M059J (cell line): ENCODE measurements at regions not wholly inside any gene's neighbourhood (a gene's known extent, or its start where the extent isn't known, plus 50 kb on each side); places are given as distances from the start of the nearest gene placed in this dataset.

ENCODE experiments used
- DNase-seq: peaks from one replicate; pipeline ENCODE4 v3.0.0-alpha.2; 2012; ENCODE audit warnings: low read depth

GRCh38 chr4:152160225-152160800 is 375.6 kb downstream of the FBXW7 start:
- no peak for DNase-seq

GRCh38 chr4:152159773-152160172 is 376.1 kb downstream of the FBXW7 start:
- no peak for DNase-seq

GRCh38 chr4:152158225-152158624 is 377.7 kb downstream of the FBXW7 start:
- DNase-seq = no peak

- DNase-seq = no peak
Observed at GRCh38 chr4:152157629-152158028, 378.3 kb downstream of the FBXW7 start.

- no peak for DNase-seq
Observed at GRCh38 chr4:152156442-152156841, 379.4 kb downstream of the FBXW7 start.

GRCh38 chr4:152155070-152155469 is 380.8 kb downstream of the FBXW7 start:
- no peak for DNase-seq

GRCh38 chr4:152154433-152154832 is 381.5 kb downstream of the FBXW7 start:
- no peak for DNase-seq

GRCh38 chr4:152153476-152154270 is 382.2 kb downstream of the FBXW7 start:
- DNase-seq = no peak

- no peak for DNase-seq
Observed at GRCh38 chr4:152150214-152150613, 385.7 kb downstream of the FBXW7 start.

- DNase-seq = no peak
Observed at GRCh38 chr4:152149745-152150144, 386.1 kb downstream of the FBXW7 start.

GRCh38 chr4:152148057-152148456 is 387.2 kb upstream of the GATB start:
- no peak for DNase-seq

GRCh38 chr4:152146244-152146643 is 385.4 kb upstream of the GATB start:
- DNase-seq = no peak

- DNase-seq = no peak
Observed at GRCh38 chr4:152143806-152144205, 383.0 kb upstream of the GATB start.

- no peak for DNase-seq
Observed at GRCh38 chr4:152138451-152138850, 377.6 kb upstream of the GATB start.

GRCh38 chr4:152132776-152133175 is 372.0 kb upstream of the GATB start:
- DNase-seq = no peak

- DNase-seq = no peak
Observed at GRCh38 chr4:152128356-152128755, 367.5 kb upstream of the GATB start.

GRCh38 chr4:152126238-152126637 is 365.4 kb upstream of the GATB start:
- no peak for DNase-seq

- no peak for DNase-seq
Observed at GRCh38 chr4:152118819-152119553, 358.2 kb upstream of the GATB start.

GRCh38 chr4:152117933-152118507 is 357.2 kb upstream of the GATB start:
- no peak for DNase-seq

GRCh38 chr4:152117520-152117919 is 356.7 kb upstream of the GATB start:
- no peak for DNase-seq

- no peak for DNase-seq
Observed at GRCh38 chr4:152117054-152117453, 356.2 kb upstream of the GATB start.

GRCh38 chr4:152115794-152116193 is 355.0 kb upstream of the GATB start:
- no peak for DNase-seq

GRCh38 chr4:152115118-152115517 is 354.3 kb upstream of the GATB start:
- no peak for DNase-seq
